ENCODE measurements at regions not wholly inside any gene's neighbourhood (a gene's known extent, or its start where the extent isn't known, plus 50 kb on each side); places are given as distances from the start of the nearest gene placed in this dataset.
A peak's percentile ranks its signal among the peaks of the same experiment; 100 is the strongest.

GRCh38 chr14:73780391-73780790 lies 66.2 kb upstream of the PNMA1 start:
- TF ChIP-seq CTCF (IDR thresholded peaks at IDR 0.05), result no peak
- H3K4me1 ChIP-seq, result peaks cover 20 to 55% of the 10 kb centered on the region in 2 donors
- no peaks in the 10 kb centered on the region for H3K27me3 ChIP-seq
- H3K9me3 ChIP-seq, result no peaks in the 10 kb centered on the region
- no peak overlapping the region for H3K4me3 ChIP-seq
- intact Hi-C loops (cut with DNase I), result no loop called here
- no peak overlapping the region for H3K27ac ChIP-seq
- no peak for DNase-seq (ENCODE audit: low spot score in 2 of 2)
- no peaks in the 10 kb centered on the region for H3K36me3 ChIP-seq

GRCh38 chr14:73778736-73779135 lies 64.6 kb upstream of the PNMA1 start:
- Histone ChIP-seq H3K9me3 (no peaks in the 10 kb centered on the region), H3K27me3 (no peaks in the 10 kb centered on the region), H3K36me3 (no peaks in the 10 kb centered on the region), H3K4me1 (peaks cover 13 to 52% of the 10 kb centered on the region in 2 donors), H3K27ac (no peak overlapping the region), H3K4me3 (no peak overlapping the region)
- no peak for DNase-seq (ENCODE audit: low spot score in 2 of 2)
- intact Hi-C loops (cut with DNase I), result no loop called here
- TF ChIP-seq CTCF (IDR thresholded peaks at IDR 0.05), result no peak

- Histone ChIP-seq H3K9me3 (no peaks in the 10 kb centered on the region), H3K27ac (no peak overlapping the region), H3K4me3 (no peak overlapping the region), H3K36me3 (no peaks in the 10 kb centered on the region), H3K27me3 (no peaks in the 10 kb centered on the region), H3K4me1 (peaks cover 6 to 39% of the 10 kb centered on the region in 2 donors)
- DNase-seq (ENCODE audit: low spot score in 2 of 2), result no peak
- intact Hi-C loops (cut with DNase I), result no loop called here
- no peak for TF ChIP-seq CTCF (IDR thresholded peaks at IDR 0.05)
Observed at GRCh38 chr14:73777420-73777819, 63.2 kb upstream of the PNMA1 start.

GRCh38 chr14:73776194-73776537 lies 62.0 kb upstream of the PNMA1 start:
- H3K36me3 ChIP-seq, result no peaks in the 10 kb centered on the region
- no peak for DNase-seq (ENCODE audit: low spot score in 2 of 2)
- intact Hi-C loops (cut with DNase I), result no loop called here
- peaks cover 16 to 43% of the 10 kb centered on the region in 2 donors for H3K4me1 ChIP-seq
- no peak overlapping the region for H3K4me3 ChIP-seq
- H3K27me3 ChIP-seq, result no peaks in the 10 kb centered on the region
- H3K27ac ChIP-seq, result peak overlapping the region; percentile 69 to 71
- no peak for TF ChIP-seq CTCF (IDR thresholded peaks at IDR 0.05)
- no peaks in the 10 kb centered on the region for H3K9me3 ChIP-seq

- peak overlapping the region; percentile 69 to 71 for H3K27ac ChIP-seq
- H3K9me3 ChIP-seq, result no peaks in the 10 kb centered on the region
- no peak for DNase-seq (ENCODE audit: low spot score in 2 of 2)
- intact Hi-C loops (cut with DNase I), result loop anchor here (1.0 kb wide), 1 partner anchor 9 kb away; no protein-coding TSS in a partner anchor
- no peaks in the 10 kb centered on the region for H3K27me3 ChIP-seq
- no peak overlapping the region for H3K4me3 ChIP-seq
- no peaks in the 10 kb centered on the region for H3K36me3 ChIP-seq
- peaks cover 17 to 47% of the 10 kb centered on the region in 2 donors for H3K4me1 ChIP-seq
- TF ChIP-seq CTCF (IDR thresholded peaks at IDR 0.05), result no peak
Observed at GRCh38 chr14:73775339-73776193, 61.4 kb upstream of the PNMA1 start.
